Spleen (tissue), 11 donors: ENCODE measurements at regions not wholly inside any gene's neighbourhood (a gene's known extent, or its start where the extent isn't known, plus 50 kb on each side); places are given as distances from the start of the nearest gene placed in this dataset.
A peak's percentile ranks its signal among the peaks of the same experiment; 100 is the strongest.

ENCODE experiments used
- DNase-seq: peaks from one replicate; pipeline ENCODE4 v3.0.0-alpha.2; 2020
- H3K27ac ChIP-seq, 8 donors: fragments of 200-600 bp; sonication (generic) in 7 of 8; 1 replicate in 4 of 8; 2 replicates in 4 of 8; pipeline versions ENCODE4 v1.5.0 to v1.8.0; 2016 to 2021; ENCODE audit warnings: inconsistent platforms in 4 of 8, mild to moderate bottlenecking in 4 of 8, moderate library complexity in 1 of 8
- H3K27me3 ChIP-seq, 7 donors: fragments of 200-600 bp; sonication (generic) in 6 of 7; replicated peaks in 1 of 7; 1 replicate in 4 of 7; 2 replicates in 3 of 7; pipeline versions ENCODE4 v1.5.0 to v1.8.0; 2016 to 2021; ENCODE audit warnings: inconsistent platforms in 3 of 7, mild to moderate bottlenecking in 1 of 7
- H3K36me3 ChIP-seq, 6 donors: fragments of 200-600 bp; sonication (generic) in 5 of 6; 1 replicate in 4 of 6; 2 replicates in 2 of 6; pipeline versions ENCODE4 v1.5.0 to v1.8.0; 2016 to 2021; ENCODE audit warnings: inconsistent platforms in 2 of 6
- H3K4me1 ChIP-seq, 6 donors: fragments of 200-600 bp; sonication (generic) in 5 of 6; 1 replicate in 3 of 6; 2 replicates in 3 of 6; pipeline versions ENCODE4 v1.5.0 to v1.8.0; 2016 to 2021; ENCODE audit warnings: inconsistent platforms in 3 of 6
- H3K4me3 ChIP-seq, 8 donors: fragments of 200-600 bp; sonication (generic) in 7 of 8; 1 replicate in 4 of 8; 2 replicates in 4 of 8; pipeline versions ENCODE4 v1.5.0 to v1.8.0; 2016 to 2021; ENCODE audit warnings: inconsistent platforms in 4 of 8, mild to moderate bottlenecking in 4 of 8, moderate library complexity in 2 of 8
- H3K9me3 ChIP-seq, 8 donors: fragments of 200-600 bp; sonication (generic) in 7 of 8; 1 replicate in 4 of 8; 2 replicates in 4 of 8; pipeline versions ENCODE4 v1.5.0 to v1.8.0; 2016 to 2021; ENCODE audit warnings: inconsistent platforms in 4 of 8
- CTCF ChIP-seq, 11 experiments: fragments of 200-600 bp in 7 of 11; fragments of 450-650 bp in 4 of 11; sonication (generic) in 4 of 11; IDR thresholded peaks in 8 of 11; conservative IDR thresholded peaks in 3 of 11; 1 replicate in 7 of 11; 2 replicates in 4 of 11; pipeline versions ENCODE4 v1.4.0 to v1.8.0; 2016 to 2021; ENCODE audit warnings: antibody characterized with exemption in 11 of 11, inconsistent platforms in 4 of 11, mild to moderate bottlenecking in 1 of 11
- POLR2A ChIP-seq, 3 donors: fragments of 450-650 bp; IDR thresholded peaks; one replicate each; pipeline ENCODE4 v1.5.1; 2017; ENCODE audit warnings: antibody characterized with exemption in 3 of 3, mild to moderate bottlenecking in 1 of 3
- POLR2AphosphoS5 ChIP-seq, 3 donors: sonication (generic); formaldehyde crosslinking; IDR thresholded peaks; one replicate each; pipeline ENCODE4 v1.5.1; 2017; ENCODE audit warnings: antibody characterized with exemption in 3 of 3
- WGBS, 5 donors: extraction: QIAGEN DNeasy Blood & Tissue Kit in 3 of 5; methylation state at CpG; one replicate each; pipeline versions ENCODE4 v1.1.5 to v1.1.7; 2013 to 2018; 5-methylcytosine and 5-hydroxymethylcytosine counted together
- intact Hi-C: fragments of 100-400 bp; cut with DNase I; formaldehyde crosslinking; loops from one replicate; pipeline ENCODE4 v1.15.0; 2023; ENCODE audit warnings: low total_unique reads
- donor health status: healthy with polysubstance abuse.
- donor health status: DM: no; HTN: no; CAD: no; lungs with moderate emphysema.
- donor health status: DM: no; HTN: no; CAD: no.
- donor health status: Bipolar disorder and iron deficiency.
- donor health status: healthy.
- donor health status: DM: no; HTN: no; CAD: no.
- donor health status: DM: yes; HTN: yes; CAD: no.

- intact Hi-C loops = no loop called here
- TF ChIP-seq CTCF (IDR thresholded peaks at IDR 0.05 in 8 of 11, conservative IDR thresholded peaks at IDR 0.05 in 3 of 11) (no peak), POLR2AphosphoS5 (IDR thresholded peaks at IDR 0.05) (no peak), POLR2A (IDR thresholded peaks at IDR 0.05) (no peak)
- WGBS, 5 donors = 39 to 58% (median 50%) methylated on average over 1 of the region's 1 CpG
- H3K4me1 ChIP-seq = no peaks in the 10 kb centered on the region
- H3K27me3 ChIP-seq = no peaks in the 10 kb centered on the region
- no peak overlapping the region for H3K4me3 ChIP-seq
- DNase-seq = no peak
- peaks cover 0 to 7% (median 0%) of the 10 kb centered on the region in 8 donors for H3K9me3 ChIP-seq
- H3K36me3 ChIP-seq = no peaks in the 10 kb centered on the region
- no peak overlapping the region for H3K27ac ChIP-seq
These were observed 722.6 kb downstream of the ARAP2 start for GRCh38 chr4:35521682-35522081.

GRCh38 chr4:35525192-35525978 is 718.9 kb downstream of the ARAP2 start:
- H3K36me3 ChIP-seq = no peaks in the 10 kb centered on the region
- no peaks in the 10 kb centered on the region for H3K4me1 ChIP-seq
- H3K9me3 ChIP-seq = peaks cover 0 to 7% (median 0%) of the 10 kb centered on the region in 8 donors
- DNase-seq = peak; percentile 64
- intact Hi-C loops = no loop called here
- TF ChIP-seq POLR2A (IDR thresholded peaks at IDR 0.05) (no peak), CTCF (IDR thresholded peaks at IDR 0.05 in 8 of 11, conservative IDR thresholded peaks at IDR 0.05 in 3 of 11) (no peak)
- 70 to 87% (median 77%) methylated on average over 27 to 28 of the region's 28 CpGs for WGBS, 5 donors
- no peak overlapping the region for H3K4me3 ChIP-seq
- no peak overlapping the region for H3K27ac ChIP-seq
- no peaks in the 10 kb centered on the region for H3K27me3 ChIP-seq

DNA sequence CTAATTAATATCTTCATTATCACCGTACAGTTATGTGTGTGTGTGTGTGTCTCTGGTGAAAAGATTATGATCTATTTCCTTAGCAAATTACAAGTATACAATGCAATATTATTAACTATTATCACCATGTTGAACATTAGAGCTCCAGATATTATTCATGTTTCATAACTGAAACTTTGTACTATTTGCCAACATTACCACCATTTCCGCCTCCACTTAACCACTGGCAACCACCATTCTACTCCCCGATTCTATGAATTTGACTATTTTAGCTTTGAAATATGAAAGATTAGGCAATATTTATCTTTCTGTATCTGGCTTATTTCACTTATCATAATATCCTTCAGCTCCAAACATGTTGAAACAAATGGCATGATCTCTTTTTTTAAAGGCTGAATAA is 717.9 kb downstream of the ARAP2 start:
- intact Hi-C loops = no loop called here
- no peaks in the 10 kb centered on the region for H3K36me3 ChIP-seq
- TF ChIP-seq POLR2AphosphoS5 (IDR thresholded peaks at IDR 0.05) (no peak), CTCF (IDR thresholded peaks at IDR 0.05 in 8 of 11, conservative IDR thresholded peaks at IDR 0.05 in 3 of 11) (no peak), POLR2A (IDR thresholded peaks at IDR 0.05) (no peak)
- no peak for DNase-seq
- 88 to 94% (median 88%) methylated on average over 3 of the region's 3 CpGs for WGBS, 5 donors
- H3K4me3 ChIP-seq = no peak overlapping the region
- no peaks in the 10 kb centered on the region for H3K4me1 ChIP-seq
- H3K9me3 ChIP-seq = peaks cover 0 to 7% (median 0%) of the 10 kb centered on the region in 8 donors
- H3K27ac ChIP-seq = no peak overlapping the region
- H3K27me3 ChIP-seq = no peaks in the 10 kb centered on the region

GRCh38 chr4:35534962-35535361 is 709.4 kb downstream of the ARAP2 start:
- H3K27me3 ChIP-seq = no peaks in the 10 kb centered on the region
- no peak for DNase-seq
- H3K27ac ChIP-seq = no peak overlapping the region
- no peak overlapping the region for H3K4me3 ChIP-seq
- TF ChIP-seq POLR2AphosphoS5 (IDR thresholded peaks at IDR 0.05) (no peak), POLR2A (IDR thresholded peaks at IDR 0.05) (no peak), CTCF (IDR thresholded peaks at IDR 0.05 in 8 of 11, conservative IDR thresholded peaks at IDR 0.05 in 3 of 11) (no peak)
- no peaks in the 10 kb centered on the region for H3K4me1 ChIP-seq
- H3K9me3 ChIP-seq = peaks cover 0 to 6% (median 0%) of the 10 kb centered on the region in 8 donors
- intact Hi-C loops = no loop called here
- H3K36me3 ChIP-seq = no peaks in the 10 kb centered on the region
- 78 to 93% (median 86%) methylated on average over 5 of the region's 5 CpGs for WGBS, 5 donors
